Calu3 (cell line): ENCODE measurements at regions not wholly inside any gene's neighbourhood (a gene's known extent, or its start where the extent isn't known, plus 50 kb on each side); places are given as distances from the start of the nearest gene placed in this dataset.

Experiments
- BruUV-seq: library from RNA; stranded (reverse); fragments of 400-500 nt; replicated peaks from 2 replicates; lab custom pipeline; 2021; lab: Mats Ljungman, UMichigan
- CTCF ChIA-PET: fragments of 300-600 bp; sonication (Branson Sonifier 250); formaldehyde crosslinking; loops from one replicate; lab custom pipeline; 2022; ENCODE audit warnings: antibody characterized with exemption; lab: Charles Lee
- DNase-seq: peaks from one replicate; pipeline ENCODE4 v3.0.0; 2022
- H3K27ac Mint-ChIP-seq: one replicate; pipeline ENCODE4 v1.8.0; 2022; ENCODE audit warnings: mixed read lengths; ENCODE audit not compliant: unreplicated experiment
- H3K27me3 Mint-ChIP-seq: one replicate; pipeline ENCODE4 v1.8.0; 2022; ENCODE audit warnings: mixed read lengths; ENCODE audit not compliant: unreplicated experiment
- H3K36me3 Mint-ChIP-seq: one replicate; pipeline ENCODE4 v1.8.0; 2022; ENCODE audit warnings: mild to moderate bottlenecking, moderate library complexity, mixed read lengths; ENCODE audit not compliant: insufficient read depth, unreplicated experiment
- H3K4me1 Mint-ChIP-seq: one replicate; pipeline ENCODE4 v1.8.0; 2022; ENCODE audit warnings: mild to moderate bottlenecking, low read depth, mixed read lengths; ENCODE audit not compliant: unreplicated experiment
- H3K4me3 Mint-ChIP-seq: one replicate; pipeline ENCODE4 v1.8.0; 2022; ENCODE audit warnings: mild to moderate bottlenecking, low read depth, moderate library complexity, mixed read lengths; ENCODE audit not compliant: unreplicated experiment
- H3K9me3 Mint-ChIP-seq: one replicate; pipeline ENCODE4 v1.8.0; 2022; ENCODE audit warnings: low read depth, mixed read lengths; ENCODE audit not compliant: unreplicated experiment
- CTCF ChIP-seq: fragments of 200-600 bp; IDR thresholded peaks from one replicate; pipeline ENCODE4 v1.8.0; 2022; ENCODE audit warnings: antibody characterized with exemption; ENCODE audit not compliant: unreplicated experiment
- intact Hi-C: fragments of 100-400 bp; cut with micrococcal nuclease; formaldehyde crosslinking; loops from one replicate; pipeline ENCODE4 v1.10.0; 2022; ENCODE audit not compliant: unreplicated experiment

- Mint-ChIP-seq H3K27ac (no peak overlapping the region), H3K9me3 (peaks cover 11% of the 10 kb centered on the region), H3K4me1 (no peaks in the 10 kb centered on the region), H3K4me3 (no peak overlapping the region), H3K36me3 (no peaks in the 10 kb centered on the region), H3K27me3 (no peaks in the 10 kb centered on the region)
- TF ChIP-seq CTCF, result no peak
- CTCF ChIA-PET, result no interaction called here
- intact Hi-C loops, result no loop called here
- no peak for DNase-seq
- no TSS peak for BruUV-seq
Observed at GRCh38 chr5:2306711-2307110, 424.0 kb upstream of the IRX4 start.

- Mint-ChIP-seq H3K27me3 (no peaks in the 10 kb centered on the region), H3K4me3 (no peak overlapping the region), H3K36me3 (no peaks in the 10 kb centered on the region), H3K4me1 (no peaks in the 10 kb centered on the region), H3K27ac (no peak overlapping the region), H3K9me3 (peaks cover 3% of the 10 kb centered on the region)
- intact Hi-C loops, result no loop called here
- no peak for DNase-seq
- no peak for TF ChIP-seq CTCF
- BruUV-seq, result no TSS peak
- CTCF ChIA-PET, result interaction anchor here (0.6 kb wide), 1 partner anchor 19 kb away, joined by 4 read pairs; no protein-coding TSS in a partner anchor
Observed at GRCh38 chr5:2303431-2304100, 420.8 kb upstream of the IRX4 start.

GRCh38 chr5:2302169-2302568 is 419.4 kb upstream of the IRX4 start:
- no peaks in the 10 kb centered on the region for H3K4me1 Mint-ChIP-seq
- TF ChIP-seq CTCF, result no peak
- intact Hi-C loops, result no loop called here
- no peak overlapping the region for H3K4me3 Mint-ChIP-seq
- CTCF ChIA-PET, result no interaction called here
- no peak for DNase-seq
- no TSS peak for BruUV-seq
- no peak overlapping the region for H3K27ac Mint-ChIP-seq
- H3K27me3 Mint-ChIP-seq, result no peaks in the 10 kb centered on the region
- no peaks in the 10 kb centered on the region for H3K36me3 Mint-ChIP-seq
- H3K9me3 Mint-ChIP-seq, result peaks cover 5% of the 10 kb centered on the region

- no peak for DNase-seq
- CTCF ChIA-PET, result no interaction called here
- no peaks in the 10 kb centered on the region for H3K36me3 Mint-ChIP-seq
- H3K4me3 Mint-ChIP-seq, result no peak overlapping the region
- peaks cover 7% of the 10 kb centered on the region for H3K9me3 Mint-ChIP-seq
- no peaks in the 10 kb centered on the region for H3K4me1 Mint-ChIP-seq
- BruUV-seq, result no TSS peak
- H3K27ac Mint-ChIP-seq, result no peak overlapping the region
- intact Hi-C loops, result no loop called here
- H3K27me3 Mint-ChIP-seq, result no peaks in the 10 kb centered on the region
- TF ChIP-seq CTCF, result no peak
Observed at GRCh38 chr5:2300861-2301574, 418.3 kb upstream of the IRX4 start.
